Body of pancreas (tissue), 4 donors: ENCODE measurements at regions not wholly inside any gene's neighbourhood (a gene's known extent, or its start where the extent isn't known, plus 50 kb on each side); places are given as distances from the start of the nearest gene placed in this dataset.

ENCODE experiments used
- ATAC-seq: fragments of 150-250 bp; one replicate; pipeline ENCODE4 v1.9.1; 2016
- DNase-seq, 4 donors: peaks; one replicate each; pipeline ENCODE4 v3.0.0-alpha.2; 2019
- H3K27ac ChIP-seq, 4 donors: fragments of 200-600 bp; sonication (generic); 1 replicate in 3 of 4; 2 replicates in 1 of 4; pipeline versions ENCODE4 v1.5.1 to v1.6.1; 2016 to 2019; ENCODE audit warnings: mild to moderate bottlenecking in 1 of 4, mixed read lengths in 1 of 4, moderate library complexity in 1 of 4
- H3K27me3 ChIP-seq, 2 donors: fragments of 200-600 bp; sonication (generic); one replicate each; pipeline ENCODE4 v1.6.0; 2016; ENCODE audit warnings: mild to moderate bottlenecking in 1 of 2
- H3K36me3 ChIP-seq, 2 donors: fragments of 200-600 bp; sonication (generic); replicated peaks in 1 of 2; 2 replicates each; pipeline ENCODE4 v1.5.1; 2016; ENCODE audit warnings: low read depth in 2 of 2; ENCODE audit not compliant: insufficient read depth in 1 of 2
- H3K4me1 ChIP-seq: fragments of 200-600 bp; sonication (generic); one replicate; pipeline ENCODE4 v1.6.0; 2016
- H3K4me3 ChIP-seq, 2 donors: fragments of 200-600 bp; sonication (generic); 1 replicate in 1 of 2; 2 replicates in 1 of 2; pipeline ENCODE4 v1.5.1; 2016 to 2019
- H3K9me3 ChIP-seq, 3 donors: fragments of 200-600 bp; sonication (generic); 1 replicate in 2 of 3; 2 replicates in 1 of 3; pipeline ENCODE4 v1.5.1; 2016
- POLR2A ChIP-seq, 3 donors: fragments of 450-650 bp; IDR thresholded peaks; one replicate each; pipeline ENCODE4 v1.6.1; 2016; ENCODE audit warnings: antibody characterized with exemption in 3 of 3, mild to moderate bottlenecking in 2 of 3
- WGBS, 2 donors: methylation state at CpG; one replicate each; pipeline ENCODE4 v1.1.5; 2017; 5-methylcytosine and 5-hydroxymethylcytosine counted together
- intact Hi-C: fragments of 100-400 bp; cut with DNase I; formaldehyde crosslinking; loops from one replicate; pipeline ENCODE4 v1.15.1; 2023
- TF ChIP-seq, protein P1 (sequence below), 7 experiments: fragments of 450-650 bp in 4 of 7; fragments of 200-600 bp in 3 of 7; sonication (generic) in 3 of 7; IDR thresholded peaks; one replicate each; pipeline ENCODE4 v1.5.1; 2016 to 2019; ENCODE audit warnings: antibody characterized with exemption in 7 of 7

DNA sequence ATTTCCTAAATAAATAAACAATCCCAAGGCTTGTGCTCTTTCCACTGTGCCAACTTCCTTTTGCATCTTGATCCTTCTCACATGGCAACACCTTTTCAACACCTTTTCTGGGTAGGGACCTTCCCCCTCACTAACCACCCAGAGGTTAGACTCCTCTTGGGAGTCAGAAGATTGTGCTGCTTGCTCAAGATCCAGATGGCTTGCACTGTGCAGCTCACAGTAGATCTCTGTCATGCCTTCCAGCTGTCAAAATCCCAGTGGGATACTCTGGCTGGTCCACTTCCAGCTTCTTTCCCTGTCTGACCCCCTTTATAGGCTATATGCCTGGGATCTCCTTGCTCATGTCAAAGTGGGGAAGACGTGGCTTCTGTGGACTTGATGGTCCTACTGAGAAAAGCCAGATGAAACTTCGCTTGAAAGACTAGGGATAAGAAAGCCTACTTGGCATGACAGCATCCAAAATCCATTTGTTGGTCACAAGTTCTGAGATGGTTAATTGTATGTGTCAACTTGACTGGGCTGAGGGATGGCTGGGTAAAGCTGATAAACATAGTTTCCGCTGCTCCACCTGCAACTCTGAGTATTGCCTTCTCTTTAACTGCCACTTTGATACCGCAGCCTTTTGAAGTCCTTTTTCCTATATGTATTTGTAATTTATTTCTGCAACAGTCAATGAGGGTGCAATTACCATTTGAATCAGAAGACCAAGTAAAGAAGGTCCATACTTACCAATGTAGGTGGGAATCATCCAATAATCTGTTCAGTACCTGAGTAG is 74.5 kb downstream of the S1PR1 start:
- Histone ChIP-seq H3K27me3 (no peaks in the 10 kb centered on the region), H3K4me1 (peaks cover 5% of the 10 kb centered on the region), H3K4me3 (no peak overlapping the region), H3K9me3 (no peaks in the 10 kb centered on the region), H3K27ac (no peak overlapping the region), H3K36me3 (no peaks in the 10 kb centered on the region)
- intact Hi-C loops = no loop called here
- no peak for DNase-seq
- ATAC-seq = no peak
- TF ChIP-seq, protein P1, sequence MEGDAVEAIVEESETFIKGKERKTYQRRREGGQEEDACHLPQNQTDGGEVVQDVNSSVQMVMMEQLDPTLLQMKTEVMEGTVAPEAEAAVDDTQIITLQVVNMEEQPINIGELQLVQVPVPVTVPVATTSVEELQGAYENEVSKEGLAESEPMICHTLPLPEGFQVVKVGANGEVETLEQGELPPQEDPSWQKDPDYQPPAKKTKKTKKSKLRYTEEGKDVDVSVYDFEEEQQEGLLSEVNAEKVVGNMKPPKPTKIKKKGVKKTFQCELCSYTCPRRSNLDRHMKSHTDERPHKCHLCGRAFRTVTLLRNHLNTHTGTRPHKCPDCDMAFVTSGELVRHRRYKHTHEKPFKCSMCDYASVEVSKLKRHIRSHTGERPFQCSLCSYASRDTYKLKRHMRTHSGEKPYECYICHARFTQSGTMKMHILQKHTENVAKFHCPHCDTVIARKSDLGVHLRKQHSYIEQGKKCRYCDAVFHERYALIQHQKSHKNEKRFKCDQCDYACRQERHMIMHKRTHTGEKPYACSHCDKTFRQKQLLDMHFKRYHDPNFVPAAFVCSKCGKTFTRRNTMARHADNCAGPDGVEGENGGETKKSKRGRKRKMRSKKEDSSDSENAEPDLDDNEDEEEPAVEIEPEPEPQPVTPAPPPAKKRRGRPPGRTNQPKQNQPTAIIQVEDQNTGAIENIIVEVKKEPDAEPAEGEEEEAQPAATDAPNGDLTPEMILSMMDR (IDR thresholded peaks at IDR 0.05) = no peak
- no peak for TF ChIP-seq POLR2A (IDR thresholded peaks at IDR 0.05)
- WGBS, 2 donors = 72 to 82% methylated on average over 4 of the region's 4 CpGs

DNA sequence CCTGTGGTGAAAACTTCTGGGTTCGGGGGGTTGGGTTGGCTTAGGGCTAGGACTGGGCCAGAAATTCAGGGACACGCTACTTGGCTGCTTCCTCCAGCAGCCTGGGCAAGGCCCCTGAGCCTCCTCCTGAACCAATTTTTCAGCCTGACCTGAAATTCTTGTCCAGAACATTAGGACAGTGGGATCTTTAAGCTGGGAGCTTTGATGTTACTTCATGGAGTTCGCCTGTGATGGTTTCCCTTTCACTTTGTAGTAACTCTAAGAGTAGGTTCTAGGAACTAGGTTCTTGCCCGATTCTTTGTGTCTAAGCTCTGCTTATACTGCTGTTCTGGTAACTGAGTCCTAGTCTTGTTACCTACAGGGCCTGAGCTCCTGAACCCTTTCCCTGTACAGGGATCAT is 75.3 kb downstream of the S1PR1 start:
- 70 to 82% methylated on average over 4 of the region's 4 CpGs for WGBS, 2 donors
- H3K4me3 ChIP-seq = no peak overlapping the region
- peaks cover 0 to under 1% of the 10 kb centered on the region in 2 donors for H3K27me3 ChIP-seq
- H3K27ac ChIP-seq = no peak overlapping the region
- H3K4me1 ChIP-seq = peaks cover 5% of the 10 kb centered on the region
- intact Hi-C loops = no loop called here
- no peak for TF ChIP-seq POLR2A (IDR thresholded peaks at IDR 0.05)
- TF ChIP-seq, protein P1 (IDR thresholded peaks at IDR 0.05) = no peak
- DNase-seq (no peak), ATAC-seq (no peak)
- H3K36me3 ChIP-seq = no peaks in the 10 kb centered on the region
- H3K9me3 ChIP-seq = no peaks in the 10 kb centered on the region

DNA sequence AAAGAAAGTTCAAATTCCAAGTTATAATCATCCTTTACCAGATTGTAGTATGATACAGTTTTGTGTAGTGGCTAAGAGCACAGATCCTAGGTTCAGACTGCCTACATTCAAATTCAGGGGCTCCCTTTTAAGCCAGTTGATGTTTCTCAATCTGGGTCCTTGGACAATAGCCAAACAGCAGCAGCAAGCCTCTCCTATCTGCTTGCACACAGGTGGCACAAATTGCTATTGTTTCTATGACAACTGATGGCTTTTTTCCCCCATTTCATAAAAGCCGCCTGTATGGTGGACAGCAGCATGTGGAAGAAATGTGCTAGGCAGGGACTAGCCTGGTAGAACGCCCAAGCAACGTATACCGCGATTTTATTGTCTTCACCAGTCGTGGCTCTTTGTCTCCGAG is 76.5 kb downstream of the S1PR1 start:
- H3K9me3 ChIP-seq = no peaks in the 10 kb centered on the region
- no peak for DNase-seq
- no peak overlapping the region for H3K4me3 ChIP-seq
- peaks cover 0 to 3% of the 10 kb centered on the region in 2 donors for H3K27me3 ChIP-seq
- intact Hi-C loops = no loop called here
- H3K36me3 ChIP-seq = no peaks in the 10 kb centered on the region
- TF ChIP-seq POLR2A (IDR thresholded peaks at IDR 0.05) = no peak
- TF ChIP-seq, protein P1 (IDR thresholded peaks at IDR 0.05) = no peak
- no peak overlapping the region for H3K27ac ChIP-seq
- no peak for ATAC-seq
- 82 to 89% methylated on average over 7 of the region's 7 CpGs for WGBS, 2 donors
- H3K4me1 ChIP-seq = peaks cover 5% of the 10 kb centered on the region

DNA sequence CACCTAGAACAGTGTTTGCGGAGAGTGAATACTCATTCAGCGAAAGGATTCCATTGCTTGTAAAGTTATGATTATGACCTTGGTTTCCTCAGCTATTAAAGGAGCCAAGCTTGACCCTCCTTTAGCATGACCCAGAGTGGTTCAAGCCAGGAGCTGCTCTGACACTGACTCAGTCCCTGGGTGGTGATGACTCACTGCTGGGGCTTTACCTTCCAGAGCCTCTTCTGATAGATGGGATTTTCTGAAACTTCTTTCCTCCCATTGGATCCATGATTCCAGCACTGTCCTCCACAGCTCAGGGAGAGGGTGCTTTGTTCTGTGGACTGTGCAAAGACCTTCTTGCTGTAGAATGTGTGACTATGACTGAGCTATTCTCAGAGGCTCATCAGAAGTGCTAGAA is 77.4 kb downstream of the S1PR1 start:
- H3K27me3 ChIP-seq = peaks cover 0 to 3% of the 10 kb centered on the region in 2 donors
- intact Hi-C loops = no loop called here
- WGBS, 2 donors = 93 to 96% methylated on average over 2 of the region's 2 CpGs

More for the DNA sequence above, 77.4 kb downstream of the S1PR1 start:
- TF ChIP-seq, protein P1 (IDR thresholded peaks at IDR 0.05) = no peak
- no peak for TF ChIP-seq POLR2A (IDR thresholded peaks at IDR 0.05)
- no peak overlapping the region for H3K4me3 ChIP-seq
- H3K4me1 ChIP-seq = peaks cover 5% of the 10 kb centered on the region
- H3K9me3 ChIP-seq = no peaks in the 10 kb centered on the region
- H3K27ac ChIP-seq = no peak overlapping the region
- no peaks in the 10 kb centered on the region for H3K36me3 ChIP-seq
- DNase-seq = no peak
- no peak for ATAC-seq
